Astrocyte (in vitro differentiated cells and primary cell): ENCODE measurements at regions not wholly inside any gene's neighbourhood (a gene's known extent, or its start where the extent isn't known, plus 50 kb on each side); places are given as distances from the start of the nearest gene placed in this dataset.

Source experiments
- DNase-seq: peaks from one replicate; pipeline ENCODE4 v3.0.0-alpha.2; 2010; ENCODE audit warnings: low read depth
- FAIRE-seq: peaks from 2 replicates; lab custom pipeline; 2011; peaks lifted over from hg19 to GRCh38; lab: Jason Lieb, UNC
- H2AFZ ChIP-seq: 2 replicates; pipeline ENCODE4 v1.6.0; 2012; ENCODE audit warnings: low read depth, low read length, inconsistent platforms
- H3K27ac ChIP-seq: 2 replicates; pipeline ENCODE4 v1.5.1; 2011; ENCODE audit warnings: low read depth, low read length, inconsistent platforms
- H3K27me3 ChIP-seq: 2 replicates; pipeline ENCODE4 v1.6.0; 2011; ENCODE audit warnings: low read length, inconsistent platforms; ENCODE audit not compliant: insufficient read depth
- H3K36me3 ChIP-seq: 2 replicates; pipeline ENCODE4 v1.5.1; 2011; ENCODE audit warnings: low read length, inconsistent platforms; ENCODE audit not compliant: insufficient read depth
- H3K4me1 ChIP-seq: 2 replicates; pipeline ENCODE4 v1.5.1; 2011; ENCODE audit warnings: low read length, inconsistent platforms; ENCODE audit not compliant: insufficient read depth
- H3K4me2 ChIP-seq: 2 replicates; pipeline ENCODE4 v1.6.0; 2012; ENCODE audit warnings: low read length, inconsistent platforms
- H3K4me3 ChIP-seq: 2 replicates; pipeline ENCODE4 v1.5.1; 2011; ENCODE audit warnings: low read depth, mild to moderate bottlenecking, low read length, inconsistent platforms; ENCODE audit not compliant: insufficient read depth
- H3K79me2 ChIP-seq: 2 replicates; pipeline ENCODE4 v1.6.0; 2012; ENCODE audit warnings: mild to moderate bottlenecking, low read length, inconsistent platforms; ENCODE audit not compliant: insufficient read depth
- H3K9ac ChIP-seq: 2 replicates; pipeline ENCODE4 v1.6.0; 2012; ENCODE audit warnings: mild to moderate bottlenecking, low read length, inconsistent platforms
- H3K9me3 ChIP-seq: 2 replicates; pipeline ENCODE4 v1.5.1; 2012; ENCODE audit warnings: low read depth, mild to moderate bottlenecking, low read length, inconsistent platforms; ENCODE audit not compliant: insufficient read depth
- H4K20me1 ChIP-seq: 2 replicates; pipeline ENCODE4 v1.6.0; 2012; ENCODE audit warnings: low read length, inconsistent platforms; ENCODE audit not compliant: insufficient read depth
- H3K27ac Mint-ChIP-seq: one replicate; pipeline ENCODE4 v1.8.0; 2021; ENCODE audit warnings: mild to moderate bottlenecking, mixed read lengths; ENCODE audit not compliant: unreplicated experiment
- H3K27me3 Mint-ChIP-seq: one replicate; pipeline ENCODE4 v1.8.0; 2021; ENCODE audit warnings: low read depth, mixed read lengths; ENCODE audit not compliant: unreplicated experiment
- H3K36me3 Mint-ChIP-seq: one replicate; pipeline ENCODE4 v1.8.0; 2021; ENCODE audit warnings: low read depth, mixed read lengths; ENCODE audit not compliant: unreplicated experiment
- H3K4me1 Mint-ChIP-seq: one replicate; pipeline ENCODE4 v1.8.0; 2021; ENCODE audit warnings: low read depth, mixed read lengths; ENCODE audit not compliant: unreplicated experiment
- H3K4me3 Mint-ChIP-seq: one replicate; pipeline ENCODE4 v1.8.0; 2021; ENCODE audit warnings: mild to moderate bottlenecking, moderate library complexity, mixed read lengths; ENCODE audit not compliant: unreplicated experiment
- H3K9me3 Mint-ChIP-seq: one replicate; pipeline ENCODE4 v1.8.0; 2021; ENCODE audit warnings: mild to moderate bottlenecking, mixed read lengths; ENCODE audit not compliant: unreplicated experiment
- CTCF ChIP-seq: IDR thresholded peaks from 2 replicates; pipeline ENCODE4 v1.5.1; 2011; ENCODE audit warnings: low read depth, mild to moderate bottlenecking, inconsistent platforms, low read length, moderate library complexity; ENCODE audit not compliant: insufficient read depth
- EZH2 ChIP-seq: IDR thresholded peaks from 2 replicates; pipeline ENCODE4 v1.6.1; 2012; ENCODE audit warnings: mild to moderate bottlenecking, low read length, inconsistent platforms; ENCODE audit not compliant: insufficient read depth

GRCh38 chr12:125888921-125889320, 823.7 kb downstream of the AACS start:
- H3K9ac ChIP-seq: no peak overlapping the region
- TF ChIP-seq EZH2 (no peak), CTCF (no peak)
- no peak overlapping the region for H3K4me3 ChIP-seq
- DNase-seq (peak; percentile 63), FAIRE-seq (no peak)
- Mint-ChIP-seq H3K36me3 (no peaks in the 10 kb centered on the region), H3K27me3 (no peaks in the 10 kb centered on the region), H3K27ac (no peak overlapping the region), H3K4me1 (no peaks in the 10 kb centered on the region), H3K4me3 (no peak overlapping the region), H3K9me3 (peaks cover 3% of the 10 kb centered on the region)
- no peak overlapping the region for H3K27ac ChIP-seq
- no peaks in the 10 kb centered on the region for H3K36me3 ChIP-seq
- H3K4me2 ChIP-seq: no peak overlapping the region
- no peaks in the 10 kb centered on the region for H3K27me3 ChIP-seq
- peaks cover 26% of the 10 kb centered on the region for H3K4me1 ChIP-seq
- no peaks in the 10 kb centered on the region for H3K9me3 ChIP-seq
- no peaks in the 10 kb centered on the region for H4K20me1 ChIP-seq
- H3K79me2 ChIP-seq: no peaks in the 10 kb centered on the region
- H2AFZ ChIP-seq: no peak overlapping the region

GRCh38 chr12:125889742-125890141, 824.5 kb downstream of the AACS start:
- H3K4me3 ChIP-seq: no peak overlapping the region
- peak overlapping the region; percentile 18 for H2AFZ ChIP-seq
- H3K4me3 Mint-ChIP-seq: no peak overlapping the region
- no peaks in the 10 kb centered on the region for H3K27me3 ChIP-seq
- no peaks in the 10 kb centered on the region for H3K27me3 Mint-ChIP-seq
- H3K9me3 Mint-ChIP-seq: peaks cover 3% of the 10 kb centered on the region
- peaks cover 26% of the 10 kb centered on the region for H3K4me1 ChIP-seq
- no peak overlapping the region for H3K27ac ChIP-seq
- no peak overlapping the region for H3K9ac ChIP-seq
- no peaks in the 10 kb centered on the region for H4K20me1 ChIP-seq
- no peak overlapping the region for H3K27ac Mint-ChIP-seq
- FAIRE-seq (no peak), DNase-seq (no peak)
- no peaks in the 10 kb centered on the region for H3K79me2 ChIP-seq
- H3K4me1 Mint-ChIP-seq: no peaks in the 10 kb centered on the region
- peak overlapping the region; percentile 16 for H3K4me2 ChIP-seq
- H3K36me3 ChIP-seq: no peaks in the 10 kb centered on the region
- H3K9me3 ChIP-seq: no peaks in the 10 kb centered on the region
- H3K36me3 Mint-ChIP-seq: no peaks in the 10 kb centered on the region
- no peak for TF ChIP-seq CTCF
- TF ChIP-seq EZH2: no peak

- no peaks in the 10 kb centered on the region for H3K4me1 Mint-ChIP-seq
- Histone ChIP-seq H3K9ac (peak overlapping the region; percentile 15), H3K4me3 (no peak overlapping the region), H3K9me3 (no peaks in the 10 kb centered on the region), H3K4me1 (peaks cover 26% of the 10 kb centered on the region), H3K4me2 (peak overlapping the region; percentile 48), H4K20me1 (no peaks in the 10 kb centered on the region), H2AFZ (peak overlapping the region; percentile 50), H3K27ac (peak overlapping the region; percentile 45), H3K27me3 (no peaks in the 10 kb centered on the region), H3K79me2 (no peaks in the 10 kb centered on the region), H3K36me3 (no peaks in the 10 kb centered on the region)
- TF ChIP-seq EZH2: no peak
- TF ChIP-seq CTCF: no peak
- FAIRE-seq (no peak), DNase-seq (peak; percentile 8)
- H3K27ac Mint-ChIP-seq: no peak overlapping the region
- H3K27me3 Mint-ChIP-seq: no peaks in the 10 kb centered on the region
- no peaks in the 10 kb centered on the region for H3K36me3 Mint-ChIP-seq
- H3K9me3 Mint-ChIP-seq: peaks cover 4% of the 10 kb centered on the region
- no peak overlapping the region for H3K4me3 Mint-ChIP-seq
Observed at GRCh38 chr12:125890366-125890905, 825.2 kb downstream of the AACS start.
